Glutamatergic neuron (in vitro differentiated cells): ENCODE measurements at regions not wholly inside any gene's neighbourhood (a gene's known extent, or its start where the extent isn't known, plus 50 kb on each side); places are given as distances from the start of the nearest gene placed in this dataset.

ENCODE experiments used
- DNase-seq: peaks from one replicate; pipeline ENCODE4 v3.0.0; 2022
- H3K27ac Mint-ChIP-seq: one replicate; pipeline ENCODE4 v1.8.0; 2020; ENCODE audit warnings: mild to moderate bottlenecking, mixed read lengths, inconsistent platforms; ENCODE audit not compliant: unreplicated experiment
- H3K27me3 Mint-ChIP-seq: one replicate; pipeline ENCODE4 v1.8.0; 2020; ENCODE audit warnings: mild to moderate bottlenecking, moderate library complexity, mixed read lengths, inconsistent platforms; ENCODE audit not compliant: unreplicated experiment
- H3K36me3 Mint-ChIP-seq: one replicate; pipeline ENCODE4 v1.8.0; 2020; ENCODE audit warnings: mild to moderate bottlenecking, mixed read lengths, inconsistent platforms; ENCODE audit not compliant: unreplicated experiment
- H3K4me1 Mint-ChIP-seq: one replicate; pipeline ENCODE4 v1.8.0; 2020; ENCODE audit warnings: mild to moderate bottlenecking, low read depth, mixed read lengths, inconsistent platforms; ENCODE audit not compliant: unreplicated experiment
- H3K4me3 Mint-ChIP-seq: one replicate; pipeline ENCODE4 v1.8.0; 2020; ENCODE audit warnings: mild to moderate bottlenecking, mixed read lengths, inconsistent platforms; ENCODE audit not compliant: unreplicated experiment
- H3K9me3 Mint-ChIP-seq: one replicate; pipeline ENCODE4 v1.8.0; 2020; ENCODE audit warnings: mild to moderate bottlenecking, moderate library complexity, mixed read lengths, inconsistent platforms; ENCODE audit not compliant: unreplicated experiment
- CTCF ChIP-seq: fragments of 200-600 bp; sonication (generic); IDR thresholded peaks from one replicate; pipeline ENCODE4 v1.5.0; 2021; ENCODE audit not compliant: partially characterized antibody, unreplicated experiment

GRCh38 chr1:87647430-87648177 is 318.9 kb downstream of the LMO4 start:
- Mint-ChIP-seq H3K4me3 (no peak overlapping the region), H3K36me3 (no peaks in the 10 kb centered on the region), H3K27ac (no peak overlapping the region), H3K4me1 (peaks cover 2% of the 10 kb centered on the region), H3K9me3 (no peaks in the 10 kb centered on the region), H3K27me3 (no peaks in the 10 kb centered on the region)
- no peak for DNase-seq
- TF ChIP-seq CTCF = no peak

GRCh38 chr1:87648323-87649119 is 319.8 kb downstream of the LMO4 start:
- no peak for DNase-seq
- Mint-ChIP-seq H3K27ac (no peak overlapping the region), H3K27me3 (no peaks in the 10 kb centered on the region), H3K4me1 (no peaks in the 10 kb centered on the region), H3K9me3 (no peaks in the 10 kb centered on the region), H3K36me3 (no peaks in the 10 kb centered on the region), H3K4me3 (no peak overlapping the region)
- no peak for TF ChIP-seq CTCF

GRCh38 chr1:87650306-87650705 is 321.6 kb downstream of the LMO4 start:
- no peaks in the 10 kb centered on the region for H3K27me3 Mint-ChIP-seq
- no peak for TF ChIP-seq CTCF

GRCh38 chr1:87652176-87652575 is 323.5 kb downstream of the LMO4 start:
- no peak for TF ChIP-seq CTCF
- H3K27me3 Mint-ChIP-seq = no peaks in the 10 kb centered on the region

More at GRCh38 chr1:87650306-87650705, 321.6 kb downstream of the LMO4 start:
- H3K27ac Mint-ChIP-seq = no peak overlapping the region
- no peak for DNase-seq
- H3K4me1 Mint-ChIP-seq = no peaks in the 10 kb centered on the region
- no peaks in the 10 kb centered on the region for H3K36me3 Mint-ChIP-seq
- H3K9me3 Mint-ChIP-seq = no peaks in the 10 kb centered on the region
- H3K4me3 Mint-ChIP-seq = no peak overlapping the region

DNA sequence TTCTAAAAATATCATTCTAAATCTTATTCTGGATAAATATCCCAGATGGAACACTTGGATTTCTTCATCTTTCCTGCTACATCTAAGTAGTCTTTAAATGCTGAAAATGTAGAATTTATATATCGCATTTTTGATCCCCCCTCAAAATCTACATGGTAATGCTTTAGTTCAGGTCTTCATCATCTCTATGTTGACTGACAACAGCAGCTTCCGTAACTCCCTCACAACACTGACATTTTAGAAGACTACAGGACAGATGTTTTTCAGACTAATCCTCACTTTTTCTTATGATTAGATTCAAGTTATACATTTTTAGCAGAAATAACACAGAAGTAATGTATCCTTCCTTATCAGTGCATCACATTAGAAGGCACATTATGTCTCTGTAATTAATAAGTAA is 336.5 kb downstream of the LMO4 start:
- no peak for TF ChIP-seq CTCF
- no peaks in the 10 kb centered on the region for H3K27me3 Mint-ChIP-seq
- H3K36me3 Mint-ChIP-seq = no peaks in the 10 kb centered on the region
- no peaks in the 10 kb centered on the region for H3K4me1 Mint-ChIP-seq
- H3K4me3 Mint-ChIP-seq = no peak overlapping the region
- DNase-seq = no peak
- H3K27ac Mint-ChIP-seq = no peak overlapping the region
- H3K9me3 Mint-ChIP-seq = no peaks in the 10 kb centered on the region

More at GRCh38 chr1:87652176-87652575, 323.5 kb downstream of the LMO4 start:
- Mint-ChIP-seq H3K27ac (no peak overlapping the region), H3K9me3 (no peaks in the 10 kb centered on the region), H3K36me3 (no peaks in the 10 kb centered on the region), H3K4me1 (no peaks in the 10 kb centered on the region), H3K4me3 (no peak overlapping the region)
- no peak for DNase-seq
